ENCODE measurements at regions not wholly inside any gene's neighbourhood (a gene's known extent, or its start where the extent isn't known, plus 50 kb on each side); places are given as distances from the start of the nearest gene placed in this dataset.
"Not testable (repeated sequence)": the region's sequence is repeated elsewhere in the genome, so short reads cannot be mapped to it uniquely, and the experiment has no call there.

DNA sequence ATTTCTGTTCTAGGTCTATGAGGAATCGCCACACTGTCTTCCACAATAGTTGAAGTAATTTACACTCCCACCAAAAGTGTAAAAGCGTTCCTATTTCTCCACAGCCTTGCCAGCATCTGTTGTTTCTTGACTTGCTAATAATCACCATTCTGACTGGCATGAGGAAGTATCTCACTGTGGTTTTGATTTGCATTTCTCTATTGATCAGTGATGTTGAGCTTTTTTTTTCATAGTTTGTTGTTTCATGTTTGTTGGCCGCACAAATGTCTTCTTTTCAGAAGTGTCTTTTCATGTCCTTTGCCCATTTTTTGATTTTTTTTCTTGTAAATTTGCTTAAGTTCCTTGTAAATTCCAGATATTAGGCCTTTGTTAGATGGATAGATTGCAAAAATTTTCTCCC, 867.1 kb downstream of the DTWD2 start:
- FAIRE-seq (no peak), DNase-seq (ENCODE audit: insufficient read length, low spot score) (no peak)

DNA sequence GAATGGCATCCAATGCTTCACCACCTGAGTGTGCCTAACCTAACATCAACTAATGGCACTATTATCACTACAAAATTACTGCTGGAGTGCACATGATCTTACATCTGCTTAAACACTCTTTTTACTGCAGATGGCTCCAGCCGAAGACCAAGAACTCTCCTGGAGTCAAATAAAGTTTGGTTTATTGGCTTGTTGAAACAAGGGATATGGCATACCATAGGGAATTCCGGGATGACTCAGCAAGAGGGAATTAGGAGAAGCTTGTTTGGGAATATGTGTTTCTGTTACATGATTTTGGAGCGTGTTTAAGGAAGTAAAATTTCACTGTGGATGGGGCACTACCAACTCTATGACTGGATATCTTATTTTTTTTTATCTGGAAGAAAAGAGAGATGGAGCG, 872.6 kb downstream of the DTWD2 start:
- no peak for DNase-seq (ENCODE audit: insufficient read length, low spot score)

DNA sequence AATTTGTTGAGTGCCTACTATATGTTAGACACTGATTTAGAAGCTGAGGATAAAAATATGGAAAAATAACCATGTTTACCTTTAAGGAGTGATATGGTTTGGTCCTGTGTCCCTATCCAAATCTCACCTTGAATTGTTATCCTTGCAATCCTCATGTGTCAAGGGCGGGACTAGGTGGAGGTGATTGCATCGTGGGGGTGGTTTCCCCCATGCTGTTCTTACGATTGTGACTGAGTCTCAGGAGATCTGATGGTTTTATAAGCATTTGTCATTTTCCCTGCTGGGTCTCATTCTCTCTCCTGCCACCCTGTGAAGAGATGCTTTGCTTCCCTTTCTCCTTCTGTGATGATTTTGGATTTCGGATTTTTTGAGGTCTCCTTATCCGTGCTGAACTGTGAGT, 876.4 kb downstream of the DTWD2 start:
- no peak for DNase-seq (ENCODE audit: insufficient read length, low spot score)
- no peak for FAIRE-seq

More for the DNA sequence above, 872.6 kb downstream of the DTWD2 start:
- FAIRE-seq = no peak

DNA sequence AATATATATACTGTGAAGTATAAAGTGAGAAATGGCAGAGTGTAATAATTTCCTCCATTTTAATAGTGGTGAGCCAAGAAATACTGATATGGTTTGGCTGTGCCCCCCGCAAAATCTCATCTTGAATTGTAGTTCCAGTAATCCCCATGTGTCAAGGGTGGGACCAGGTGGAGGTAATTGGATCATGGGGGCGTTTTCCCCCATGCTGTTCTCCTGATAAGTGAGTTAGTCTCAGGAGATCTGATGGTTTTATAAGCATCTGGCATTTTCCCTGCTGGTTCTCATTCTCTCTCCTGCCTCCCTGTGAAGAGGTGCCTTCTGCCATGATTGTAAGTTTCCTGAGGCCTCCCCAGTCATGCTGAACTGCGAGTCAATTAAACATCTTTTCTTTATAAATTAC, 881.1 kb downstream of the DTWD2 start:
- not testable (repeated sequence) for FAIRE-seq; DNase-seq (ENCODE audit: insufficient read length, low spot score)

DNA sequence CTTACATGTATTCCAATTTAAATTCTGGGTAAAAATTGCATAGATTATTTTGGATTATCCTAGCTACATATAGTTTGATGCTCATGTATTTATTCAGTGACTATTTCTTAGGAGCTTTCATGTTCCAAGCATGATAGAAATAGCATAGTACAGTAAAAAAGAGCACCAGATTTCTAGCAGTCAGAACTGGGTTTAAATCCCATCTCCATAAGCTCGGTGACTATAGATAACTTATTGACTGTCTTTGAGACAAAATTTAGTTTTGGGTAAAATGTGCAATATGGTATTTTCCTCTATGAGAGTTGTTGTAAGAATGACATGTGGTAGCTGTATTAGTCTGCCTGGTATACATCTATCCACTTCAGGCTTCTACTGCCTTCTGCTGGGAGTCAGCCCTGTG, 889.6 kb downstream of the DTWD2 start:
- DNase-seq (ENCODE audit: insufficient read length, low spot score) (no peak), FAIRE-seq (no peak)

DNA sequence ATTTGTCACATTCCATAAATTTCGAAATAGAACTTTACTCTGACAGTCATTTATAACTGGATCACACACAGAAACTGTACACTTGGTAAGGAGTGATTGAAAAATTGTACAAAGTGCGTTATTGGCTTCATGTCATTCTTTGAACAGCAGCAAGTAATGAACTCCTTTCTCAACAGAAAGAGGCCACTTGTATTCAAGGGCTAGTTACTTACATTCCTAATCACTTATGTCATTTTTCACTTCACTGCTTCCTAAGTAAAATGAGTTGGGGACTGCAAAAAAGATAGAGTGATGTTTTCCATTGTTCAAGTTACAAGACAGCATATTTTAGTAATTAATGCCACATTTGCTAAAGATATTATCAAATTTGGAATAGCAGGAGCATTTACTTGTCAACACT, 893.2 kb downstream of the DTWD2 start:
- FAIRE-seq (no peak), DNase-seq (ENCODE audit: insufficient read length, low spot score) (no peak)

DNA sequence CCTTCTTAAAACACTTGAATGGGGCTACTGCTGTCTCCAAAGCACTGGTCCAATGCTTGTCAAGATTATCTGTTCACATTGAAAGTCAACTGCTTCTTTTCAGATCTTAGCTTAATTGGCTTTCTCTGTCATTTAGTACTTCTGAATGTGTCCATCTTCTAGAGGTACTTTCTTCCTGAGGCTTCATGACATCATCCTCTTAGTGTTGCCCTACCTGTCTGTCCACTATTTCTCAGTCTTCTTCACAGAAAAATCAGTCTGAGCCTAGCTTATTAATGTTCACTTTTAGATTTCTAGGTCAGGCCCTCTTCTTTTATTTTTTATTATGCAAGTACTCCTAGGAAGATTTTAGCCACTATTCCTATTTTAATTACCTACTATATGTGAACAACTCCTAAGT, 899.9 kb downstream of the DTWD2 start:
- FAIRE-seq (no peak), DNase-seq (ENCODE audit: insufficient read length, low spot score) (no peak)

DNA sequence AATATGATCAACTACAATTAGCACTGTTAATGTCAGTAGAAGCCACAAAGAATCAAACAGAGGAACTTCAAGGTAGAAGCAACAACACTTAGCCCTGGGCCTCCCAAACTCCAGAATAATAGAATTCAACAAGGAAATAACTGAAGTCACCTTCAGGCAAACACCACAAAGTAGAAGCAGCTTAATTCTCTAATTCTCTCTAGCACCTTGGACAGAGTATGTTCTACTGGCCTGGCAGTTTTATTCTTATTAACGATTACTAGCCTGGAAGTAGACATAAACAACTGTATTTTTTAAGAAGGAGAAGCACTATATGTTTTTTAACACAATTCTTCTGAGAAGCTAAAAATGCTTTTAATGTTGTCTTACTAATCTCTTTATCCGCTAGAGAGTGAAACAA, 911.9 kb downstream of the DTWD2 start:
- FAIRE-seq (no peak), DNase-seq (ENCODE audit: insufficient read length, low spot score) (no peak)

DNA sequence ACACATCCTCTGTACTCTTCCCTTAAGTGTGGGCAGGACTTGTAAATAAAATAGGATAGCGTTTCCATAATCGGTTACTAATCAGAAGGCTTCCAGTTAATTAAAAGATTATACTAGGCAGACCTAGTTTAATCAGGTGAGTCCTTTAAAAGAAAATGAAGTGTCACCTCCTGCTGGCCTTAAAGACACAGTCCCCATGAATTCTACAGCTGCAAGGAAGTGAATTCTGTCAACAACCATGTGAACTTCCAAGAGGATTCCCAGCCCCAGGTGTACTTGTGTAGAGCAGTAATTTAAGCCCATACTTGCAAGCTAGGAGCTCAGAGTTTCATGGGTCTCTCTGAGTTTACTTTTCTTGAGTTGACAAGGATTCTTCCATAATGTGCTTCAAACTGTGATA, 918.3 kb downstream of the DTWD2 start:
- FAIRE-seq = no peak

DNA sequence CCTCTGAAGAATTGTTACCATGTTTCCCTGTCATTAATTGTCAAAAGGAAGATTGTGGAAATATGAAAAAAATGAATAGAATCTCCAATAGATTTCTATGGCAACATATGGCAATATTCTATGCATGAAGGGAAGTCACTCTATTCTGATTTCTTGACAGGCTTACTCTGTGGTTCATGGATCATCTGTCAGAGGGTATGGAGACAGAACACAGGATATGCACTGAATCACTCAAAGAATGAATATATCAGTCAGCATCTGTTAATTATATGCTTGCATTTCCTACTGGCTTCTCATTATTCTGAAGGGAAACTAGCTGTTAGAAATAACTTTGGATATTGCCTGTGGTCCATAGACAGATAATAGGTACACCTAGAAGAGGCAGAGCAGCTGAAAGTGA, 918.9 kb downstream of the DTWD2 start:
- FAIRE-seq = no peak
- no peak for DNase-seq (ENCODE audit: insufficient read length, low spot score)

More for the DNA sequence above, 918.3 kb downstream of the DTWD2 start:
- no peak for DNase-seq (ENCODE audit: insufficient read length, low spot score)

DNA sequence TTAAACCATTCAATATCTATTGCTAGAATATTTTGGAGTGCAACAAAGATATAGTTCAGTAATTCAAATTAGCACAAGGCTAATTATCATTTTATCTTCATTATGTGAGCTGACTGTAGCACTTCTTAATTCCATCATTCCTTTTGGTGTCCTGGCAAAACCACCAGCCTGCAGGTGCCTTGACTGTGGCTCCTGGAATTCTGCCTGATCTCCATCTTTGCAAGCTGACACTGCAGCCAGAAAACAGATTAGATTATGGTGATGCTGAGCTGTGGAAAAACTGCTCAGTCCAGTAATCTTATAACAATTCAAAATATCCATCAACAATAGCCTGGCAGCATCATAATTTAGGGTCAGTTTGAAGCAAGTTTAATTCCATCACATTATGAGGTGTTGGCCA, 919.5 kb downstream of the DTWD2 start:
- DNase-seq (ENCODE audit: insufficient read length, low spot score) (no peak), FAIRE-seq (no peak)

DNA sequence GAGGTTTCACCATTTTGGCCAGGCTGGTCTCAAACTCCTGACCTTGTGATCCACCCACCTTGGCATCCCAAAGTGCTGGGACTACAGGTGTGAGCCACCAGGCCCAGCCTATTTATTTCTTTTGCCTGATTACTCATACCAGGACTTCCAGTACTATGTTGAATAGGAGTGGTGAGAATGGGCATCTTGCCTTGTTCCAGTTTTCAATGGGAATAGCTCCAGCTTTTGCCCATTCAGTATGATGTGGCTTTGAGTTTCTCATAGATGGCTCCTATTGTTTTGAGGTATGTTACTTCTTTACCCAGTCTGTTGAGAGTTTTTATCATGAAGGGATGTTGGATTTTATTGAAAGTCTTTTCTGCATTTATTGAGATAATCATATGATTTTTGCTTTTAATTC, 924.5 kb downstream of the DTWD2 start:
- not testable (repeated sequence) for FAIRE-seq; DNase-seq (ENCODE audit: insufficient read length, low spot score)

DNA sequence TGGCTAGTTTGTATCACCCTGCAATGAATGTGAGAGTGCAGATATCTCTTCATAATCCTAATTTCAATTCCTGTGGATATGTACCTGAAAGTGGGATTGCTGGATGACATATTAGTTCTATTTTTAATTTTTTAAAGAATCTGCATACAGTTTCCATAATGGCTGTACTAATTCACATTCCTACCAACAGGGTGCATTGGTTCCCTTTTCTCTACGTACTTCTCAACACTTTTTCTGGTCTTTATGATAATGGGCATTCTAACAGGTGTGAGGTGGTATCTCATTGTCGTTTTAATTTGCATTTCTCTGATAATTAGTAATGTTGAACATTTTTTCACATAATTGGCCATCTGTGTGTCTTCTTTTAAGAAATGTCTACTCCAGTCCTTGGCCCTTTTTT, 927.5 kb downstream of the DTWD2 start:
- DNase-seq (ENCODE audit: insufficient read length, low spot score) (no peak), FAIRE-seq (no peak)

DNA sequence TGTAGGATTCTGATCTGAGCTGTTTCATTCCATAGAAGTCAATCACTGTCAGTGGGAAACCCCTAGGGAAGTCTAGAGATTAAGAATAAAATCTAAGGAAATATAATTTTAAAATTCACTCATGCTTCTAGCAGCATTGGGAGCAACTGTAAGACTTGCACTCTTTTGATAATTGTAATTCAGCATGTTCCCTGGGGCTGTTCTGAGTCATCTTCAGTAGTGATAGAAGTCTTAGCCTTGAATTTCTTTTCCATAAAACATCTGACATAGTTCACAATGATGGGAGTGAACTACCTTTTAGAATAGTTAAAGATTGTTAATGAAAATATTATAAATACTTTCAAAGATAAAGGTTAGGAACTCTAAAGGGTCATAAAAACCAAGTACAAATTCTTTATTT, 935.8 kb downstream of the DTWD2 start:
- no peak for DNase-seq (ENCODE audit: insufficient read length, low spot score)
- no peak for FAIRE-seq

DNA sequence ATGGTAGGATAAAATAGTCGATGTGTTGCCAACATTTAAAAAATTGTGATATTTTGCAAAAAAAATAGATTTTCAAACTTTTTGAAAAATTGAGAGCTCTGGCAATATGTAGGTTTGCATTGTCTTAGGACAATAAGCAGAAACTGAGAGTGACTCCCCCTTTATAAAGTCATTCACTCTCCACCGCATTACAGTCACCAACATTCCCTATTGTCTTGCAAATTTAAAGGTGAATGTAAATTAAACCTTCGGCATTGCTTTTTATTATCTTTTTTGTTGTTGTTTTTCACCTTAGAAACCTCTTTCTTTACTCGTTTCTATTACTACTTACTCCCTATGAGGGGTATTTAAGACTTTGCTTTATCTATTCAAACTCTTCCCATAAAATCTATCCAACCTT, 944.2 kb downstream of the DTWD2 start:
- FAIRE-seq = no peak
- no peak for DNase-seq (ENCODE audit: insufficient read length, low spot score)

DNA sequence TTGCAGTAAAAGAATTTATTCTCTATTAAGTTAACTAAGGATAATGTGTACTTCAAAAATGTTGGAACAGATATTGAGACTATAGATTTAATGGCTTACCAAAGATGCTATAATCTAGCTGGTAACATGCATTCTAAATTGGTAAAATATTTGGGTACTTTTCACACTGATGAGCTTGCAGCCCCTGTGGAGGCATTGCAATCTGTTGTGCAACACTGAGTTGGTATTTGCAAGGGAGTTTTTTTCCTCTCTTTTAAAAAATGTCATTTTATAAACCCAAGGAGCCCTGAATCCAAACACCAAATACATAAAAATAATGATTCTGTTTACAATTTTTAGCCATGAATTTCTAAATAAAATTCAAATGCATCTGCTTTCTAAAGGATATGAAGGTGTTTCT, 944.8 kb downstream of the DTWD2 start:
- no peak for DNase-seq (ENCODE audit: insufficient read length, low spot score)
- FAIRE-seq = no peak

DNA sequence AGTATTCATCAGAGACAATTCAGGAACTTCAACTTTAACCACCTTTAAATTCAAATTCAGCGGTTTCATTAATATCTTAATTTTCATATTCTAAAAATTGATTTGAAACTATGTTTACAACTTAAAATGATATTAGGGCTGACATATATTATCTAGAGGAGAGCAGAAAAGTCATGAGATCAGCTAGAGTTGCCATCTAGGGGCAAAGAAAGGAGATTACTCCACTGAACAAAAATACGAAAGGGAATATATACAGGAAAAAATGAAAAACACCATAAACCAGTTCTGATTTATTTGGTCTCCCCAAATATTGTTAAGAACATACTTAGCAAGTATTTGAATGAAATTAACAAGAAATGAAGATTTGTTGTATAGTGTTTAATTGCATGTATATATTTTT, 946.3 kb downstream of the DTWD2 start:
- DNase-seq (ENCODE audit: insufficient read length, low spot score) (no peak), FAIRE-seq (no peak)

DNA sequence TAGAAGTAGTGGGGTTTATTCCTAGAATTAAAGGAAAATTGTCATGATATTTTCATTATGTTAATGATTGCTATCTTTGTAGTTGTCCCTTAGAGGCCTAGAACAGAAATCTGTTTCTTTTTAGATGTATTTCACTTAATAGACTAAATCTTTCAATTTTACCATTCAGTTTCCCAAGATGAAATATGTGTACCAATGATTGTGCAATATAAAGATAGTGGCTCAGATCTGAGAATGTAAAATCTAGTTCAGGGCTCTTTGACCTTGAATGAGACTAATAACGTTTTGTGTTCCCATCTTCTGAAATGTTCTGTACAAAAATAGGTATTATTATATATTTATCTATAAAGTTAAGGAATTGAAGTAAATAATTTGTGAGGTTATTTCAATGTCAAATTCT, 947.9 kb downstream of the DTWD2 start:
- FAIRE-seq (no peak), DNase-seq (ENCODE audit: insufficient read length, low spot score) (no peak)

DNA sequence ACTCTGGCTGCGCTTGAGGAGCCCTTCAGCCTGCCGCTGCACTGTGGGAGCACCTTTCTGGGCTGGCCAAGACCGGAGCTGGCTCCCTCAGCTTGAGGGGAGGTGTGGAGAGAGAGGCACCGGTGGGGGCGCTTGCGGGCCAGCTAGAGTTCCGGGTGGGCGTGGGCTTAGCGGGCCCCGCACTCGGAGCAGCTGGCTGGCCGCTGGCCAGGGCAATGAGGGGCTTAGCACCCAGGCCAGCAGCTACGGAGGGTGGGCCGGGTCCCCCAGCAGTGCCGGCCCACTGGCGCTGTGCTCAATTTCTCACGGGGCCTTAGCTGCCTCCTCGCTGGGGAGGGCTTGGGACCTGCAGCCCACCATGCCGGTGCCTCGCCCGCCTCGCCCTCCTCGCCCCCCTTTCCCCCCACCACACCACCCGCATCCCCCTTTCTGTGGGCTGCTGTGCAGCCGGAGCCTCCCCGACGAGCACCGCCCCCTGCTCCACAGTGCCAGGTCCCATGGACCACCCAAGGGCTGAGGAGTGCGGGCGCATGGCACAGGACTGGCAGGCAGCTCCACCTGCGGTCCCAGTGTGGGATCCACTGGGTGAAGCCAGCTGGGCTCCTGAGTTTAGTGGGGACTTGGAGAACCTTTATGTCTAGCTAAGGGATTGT, 954.5 kb downstream of the DTWD2 start:
- DNase-seq (ENCODE audit: insufficient read length, low spot score) = no peak
- no peak for FAIRE-seq

DNA sequence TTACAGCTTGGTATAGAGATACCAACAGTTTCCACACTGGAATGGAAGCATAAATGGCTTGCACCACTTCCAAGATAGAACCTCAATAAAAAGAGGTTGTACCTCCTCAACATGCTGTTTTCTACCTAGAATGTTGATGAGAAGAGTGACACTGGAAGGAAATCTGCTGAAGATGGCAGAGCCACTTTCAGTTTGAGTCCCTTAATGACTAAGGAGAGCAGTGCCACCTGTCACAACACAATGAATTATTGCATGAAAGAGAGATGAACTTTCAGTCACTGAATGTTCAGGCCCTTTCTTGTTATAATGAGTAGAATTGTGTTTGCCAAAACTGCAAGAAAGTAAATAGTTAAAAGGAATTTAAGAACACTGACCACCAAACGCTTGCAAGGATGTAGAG, 958.5 kb downstream of the DTWD2 start:
- DNase-seq (ENCODE audit: insufficient read length, low spot score) (no peak), FAIRE-seq (no peak)

DNA sequence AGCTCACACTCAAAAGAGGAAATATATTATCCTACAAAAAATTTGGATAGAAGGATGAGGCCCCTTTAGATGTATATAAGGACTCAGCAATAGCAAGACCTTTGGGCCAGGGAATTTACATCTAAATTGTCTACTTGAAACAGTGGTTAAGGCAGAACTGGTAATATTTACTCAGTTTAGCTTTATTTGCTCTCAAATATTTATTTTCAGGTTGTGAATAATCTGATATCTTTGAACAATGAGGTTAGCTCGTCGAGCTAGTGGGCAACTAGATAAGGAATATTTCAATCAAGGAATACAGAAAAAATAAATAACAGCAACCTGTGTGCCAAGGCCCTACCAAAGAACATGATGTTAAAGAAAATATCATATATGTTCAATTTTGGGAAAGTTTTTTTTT, 966.3 kb downstream of the DTWD2 start:
- FAIRE-seq (no peak), DNase-seq (ENCODE audit: insufficient read length, low spot score) (no peak)

DNA sequence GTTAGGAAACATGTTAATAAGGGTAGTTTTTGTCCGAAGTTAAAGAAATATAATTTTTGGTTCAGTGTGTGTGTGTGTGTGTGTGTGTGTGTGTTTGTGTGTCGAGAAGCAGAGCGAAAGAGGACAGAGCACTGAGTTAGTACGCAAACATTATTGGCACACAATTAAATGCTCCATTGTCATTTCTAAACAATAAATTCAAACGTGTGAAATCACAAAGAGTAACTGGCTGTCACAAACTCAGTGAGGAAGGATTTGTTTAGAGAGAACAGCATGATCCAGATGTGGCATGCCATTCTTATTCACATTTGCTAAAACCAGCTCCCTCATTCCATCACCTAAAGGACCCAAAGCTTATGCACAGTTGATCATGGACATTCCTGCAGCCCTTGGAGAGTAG, 970.8 kb downstream of the DTWD2 start:
- DNase-seq (ENCODE audit: insufficient read length, low spot score) = no peak
- no peak for FAIRE-seq

DNA sequence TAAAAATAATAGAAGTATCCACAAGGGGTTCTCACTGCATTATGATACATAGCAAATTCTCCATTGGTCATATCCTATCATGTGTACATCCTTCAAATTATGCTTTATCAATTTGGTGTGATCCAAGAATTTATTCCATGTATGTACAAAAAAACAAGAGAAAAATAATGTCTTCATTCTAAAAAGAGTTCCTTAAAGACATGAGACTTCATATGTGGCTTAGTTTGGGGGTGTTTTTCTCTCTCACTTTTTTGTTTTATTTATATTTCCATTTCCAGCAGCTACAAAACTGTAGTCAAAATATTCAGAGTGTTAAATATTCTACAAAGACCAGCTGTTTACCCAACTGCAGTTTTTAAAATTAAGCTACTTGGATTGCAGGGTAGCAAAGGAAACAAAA, 972.0 kb downstream of the DTWD2 start:
- FAIRE-seq (no peak), DNase-seq (ENCODE audit: insufficient read length, low spot score) (no peak)
